ENCODE measurements at regions not wholly inside any gene's neighbourhood (a gene's known extent, or its start where the extent isn't known, plus 50 kb on each side); places are given as distances from the start of the nearest gene placed in this dataset.
A peak's percentile ranks its signal among the peaks of the same experiment; 100 is the strongest.

DNA sequence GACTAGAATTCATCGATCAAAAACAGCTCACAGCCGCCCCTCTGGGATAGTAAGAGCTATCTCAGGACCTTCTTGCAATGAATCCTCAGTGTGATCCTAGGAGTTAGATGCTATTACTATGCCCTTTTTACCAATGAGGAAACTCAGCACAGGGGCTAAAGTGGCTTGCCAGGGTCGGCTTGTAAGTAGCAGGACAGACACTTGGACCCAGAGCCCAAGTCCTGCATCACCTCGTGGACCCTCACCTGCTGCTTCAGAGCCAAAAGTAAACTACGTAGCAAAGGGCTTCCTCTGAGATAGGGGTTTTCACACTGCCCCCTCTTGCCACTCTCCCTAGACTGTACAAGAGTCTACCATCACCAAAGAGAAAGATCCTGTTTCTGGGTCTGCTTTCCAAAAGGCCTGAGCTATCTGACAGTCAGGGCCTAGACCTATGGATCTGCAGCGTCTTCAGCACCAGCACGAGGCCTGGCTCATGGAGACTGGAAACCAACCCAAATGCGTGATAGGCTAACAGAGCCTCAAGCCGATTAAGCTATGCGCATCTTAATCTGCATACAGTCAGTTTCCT, 172.3 kb downstream of the ANKRD60 start:
- FAIRE-seq, result no peak
- intact Hi-C loops (cut with DNase I), result no loop called here

GRCh38 chr20:58054780-58055373, 173.6 kb downstream of the ANKRD60 start:
- Histone ChIP-seq H3K4me3 (ENCODE audit: low read length in 3 of 3) (no peak overlapping the region), H3K27ac (ENCODE audit: low read depth in 2 of 2, low read length in 2 of 2) (no peak overlapping the region), H3K27me3 (ENCODE audit: control insufficient read depth, insufficient read depth, low read length) (no peaks in the 10 kb centered on the region), H3K9ac (ENCODE audit: low read length in 3 of 3) (no peak overlapping the region), H3K9me3 (ENCODE audit: control insufficient read depth in 2 of 3, insufficient read depth in 1 of 3, low read length in 3 of 3) (peaks cover 0 to 9% (median 0%) of the 10 kb centered on the region in 3 donors), H3K4me1 (ENCODE audit: control insufficient read depth in 2 of 3, insufficient read depth in 2 of 3, low read depth in 1 of 3, low read length in 3 of 3) (no peaks in the 10 kb centered on the region), H3K36me3 (ENCODE audit: control insufficient read depth in 2 of 3, insufficient read depth in 3 of 3, low read length in 3 of 3) (no peaks in the 10 kb centered on the region)
- intact Hi-C loops (cut with DNase I), result no loop called here
- no peak for FAIRE-seq
- TF ChIP-seq, protein P1, sequence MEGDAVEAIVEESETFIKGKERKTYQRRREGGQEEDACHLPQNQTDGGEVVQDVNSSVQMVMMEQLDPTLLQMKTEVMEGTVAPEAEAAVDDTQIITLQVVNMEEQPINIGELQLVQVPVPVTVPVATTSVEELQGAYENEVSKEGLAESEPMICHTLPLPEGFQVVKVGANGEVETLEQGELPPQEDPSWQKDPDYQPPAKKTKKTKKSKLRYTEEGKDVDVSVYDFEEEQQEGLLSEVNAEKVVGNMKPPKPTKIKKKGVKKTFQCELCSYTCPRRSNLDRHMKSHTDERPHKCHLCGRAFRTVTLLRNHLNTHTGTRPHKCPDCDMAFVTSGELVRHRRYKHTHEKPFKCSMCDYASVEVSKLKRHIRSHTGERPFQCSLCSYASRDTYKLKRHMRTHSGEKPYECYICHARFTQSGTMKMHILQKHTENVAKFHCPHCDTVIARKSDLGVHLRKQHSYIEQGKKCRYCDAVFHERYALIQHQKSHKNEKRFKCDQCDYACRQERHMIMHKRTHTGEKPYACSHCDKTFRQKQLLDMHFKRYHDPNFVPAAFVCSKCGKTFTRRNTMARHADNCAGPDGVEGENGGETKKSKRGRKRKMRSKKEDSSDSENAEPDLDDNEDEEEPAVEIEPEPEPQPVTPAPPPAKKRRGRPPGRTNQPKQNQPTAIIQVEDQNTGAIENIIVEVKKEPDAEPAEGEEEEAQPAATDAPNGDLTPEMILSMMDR (IDR thresholded peaks at IDR 0.05; ENCODE audit: borderline replicate concordance, extremely low read depth, insufficient read depth), result no peak
- peak in 2 of 5 donors; percentile 28 to 79 for DNase-seq

More for the DNA sequence above, 172.3 kb downstream of the ANKRD60 start:
- H3K4me3 ChIP-seq (ENCODE audit: low read length in 3 of 3), result no peak overlapping the region
- TF ChIP-seq, protein P1 (IDR thresholded peaks at IDR 0.05; ENCODE audit: borderline replicate concordance, extremely low read depth, insufficient read depth), result no peak
- H3K27ac ChIP-seq (ENCODE audit: low read depth in 2 of 2, low read length in 2 of 2), result no peak overlapping the region
- DNase-seq, result no peak
- H3K36me3 ChIP-seq (ENCODE audit: control insufficient read depth in 2 of 3, insufficient read depth in 3 of 3, low read length in 3 of 3), result no peaks in the 10 kb centered on the region
- H3K27me3 ChIP-seq (ENCODE audit: control insufficient read depth, insufficient read depth, low read length), result no peaks in the 10 kb centered on the region
- no peaks in the 10 kb centered on the region for H3K4me1 ChIP-seq (ENCODE audit: control insufficient read depth in 2 of 3, insufficient read depth in 2 of 3, low read depth in 1 of 3, low read length in 3 of 3)
- H3K9ac ChIP-seq (ENCODE audit: low read length in 3 of 3), result no peak overlapping the region
- H3K9me3 ChIP-seq (ENCODE audit: control insufficient read depth in 2 of 3, insufficient read depth in 1 of 3, low read length in 3 of 3), result peaks cover 0 to 10% (median 0%) of the 10 kb centered on the region in 3 donors

- TF ChIP-seq, protein P1 (IDR thresholded peaks at IDR 0.05; ENCODE audit: borderline replicate concordance, extremely low read depth, insufficient read depth), result no peak
- no peaks in the 10 kb centered on the region for H3K4me1 ChIP-seq (ENCODE audit: control insufficient read depth in 2 of 3, insufficient read depth in 2 of 3, low read depth in 1 of 3, low read length in 3 of 3)
- H3K27me3 ChIP-seq (ENCODE audit: control insufficient read depth, insufficient read depth, low read length), result no peaks in the 10 kb centered on the region
- peaks cover 0 to 9% (median 0%) of the 10 kb centered on the region in 3 donors for H3K9me3 ChIP-seq (ENCODE audit: control insufficient read depth in 2 of 3, insufficient read depth in 1 of 3, low read length in 3 of 3)
- intact Hi-C loops (cut with DNase I), result no loop called here
- no peaks in the 10 kb centered on the region for H3K36me3 ChIP-seq (ENCODE audit: control insufficient read depth in 2 of 3, insufficient read depth in 3 of 3, low read length in 3 of 3)
- H3K9ac ChIP-seq (ENCODE audit: low read length in 3 of 3), result no peak overlapping the region
- H3K4me3 ChIP-seq (ENCODE audit: low read length in 3 of 3), result no peak overlapping the region
- H3K27ac ChIP-seq (ENCODE audit: low read depth in 2 of 2, low read length in 2 of 2), result no peak overlapping the region
- DNase-seq (no peak), FAIRE-seq (no peak)
Observed at GRCh38 chr20:58054082-58054779, 174.2 kb downstream of the ANKRD60 start.

All from kidney (tissue), 13 donors.